Sciatic nerve (tissue), 2 donors: ENCODE measurements at regions not wholly inside any gene's neighbourhood (a gene's known extent, or its start where the extent isn't known, plus 50 kb on each side); places are given as distances from the start of the nearest gene placed in this dataset.

Experiments used
- ATAC-seq: fragments of 200-7000 bp; cut with Tn5 transposase; one replicate; pipeline ENCODE4 v1.9.1; 2020; ENCODE audit warnings: mild to moderate bottlenecking, moderate library complexity
- DNase-seq: peaks from one replicate; pipeline ENCODE4 v3.0.0-alpha.2; 2020; ENCODE audit warnings: low spot score
- intact Hi-C: fragments of 100-400 bp; cut with DNase I; formaldehyde crosslinking; loops from one replicate; pipeline ENCODE4 v1.14.2; 2022
- donor health status: DM: no; HTN: no; CAD: no.
- donor health status: DM: no; HTN: no; CAD: no.

DNA sequence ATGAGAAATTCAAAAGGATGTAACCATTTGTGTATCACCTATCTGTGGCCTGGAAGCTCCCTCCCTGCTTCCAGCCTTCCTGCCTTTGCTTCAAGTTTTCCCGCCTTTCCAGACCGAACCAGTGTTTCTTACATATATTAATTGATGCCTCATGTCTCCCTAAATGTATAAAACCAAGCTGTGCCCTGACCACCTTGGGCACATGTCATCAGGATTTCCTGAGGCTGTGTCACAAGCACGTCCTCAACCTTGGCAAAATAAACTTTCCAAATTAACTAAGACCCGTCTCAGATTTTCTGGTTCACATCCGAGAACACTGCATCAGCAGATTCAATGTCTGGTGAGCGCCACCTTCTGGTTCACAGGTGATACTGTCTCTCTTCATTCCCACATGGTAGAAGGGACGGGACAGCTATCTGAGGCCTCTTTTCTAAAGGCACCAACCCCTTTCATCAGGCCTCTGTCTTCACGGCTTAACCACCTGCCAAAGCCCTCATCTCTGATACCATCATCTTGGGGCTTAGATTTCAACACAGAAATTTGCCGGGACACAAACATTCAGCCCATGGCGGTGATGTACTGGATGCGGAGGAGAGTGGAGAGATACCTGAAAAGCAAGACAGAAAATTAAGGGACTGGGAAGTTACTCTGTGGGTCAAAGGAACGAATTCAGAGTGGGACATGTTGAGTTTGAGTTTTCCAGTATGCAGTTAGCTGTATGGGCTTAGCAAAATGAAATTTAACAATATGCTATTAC, 58.7 kb upstream of the PABPC3 start:
- no peak for DNase-seq
- intact Hi-C loops, result no loop called here
- ATAC-seq, result peak; percentile 65

DNA sequence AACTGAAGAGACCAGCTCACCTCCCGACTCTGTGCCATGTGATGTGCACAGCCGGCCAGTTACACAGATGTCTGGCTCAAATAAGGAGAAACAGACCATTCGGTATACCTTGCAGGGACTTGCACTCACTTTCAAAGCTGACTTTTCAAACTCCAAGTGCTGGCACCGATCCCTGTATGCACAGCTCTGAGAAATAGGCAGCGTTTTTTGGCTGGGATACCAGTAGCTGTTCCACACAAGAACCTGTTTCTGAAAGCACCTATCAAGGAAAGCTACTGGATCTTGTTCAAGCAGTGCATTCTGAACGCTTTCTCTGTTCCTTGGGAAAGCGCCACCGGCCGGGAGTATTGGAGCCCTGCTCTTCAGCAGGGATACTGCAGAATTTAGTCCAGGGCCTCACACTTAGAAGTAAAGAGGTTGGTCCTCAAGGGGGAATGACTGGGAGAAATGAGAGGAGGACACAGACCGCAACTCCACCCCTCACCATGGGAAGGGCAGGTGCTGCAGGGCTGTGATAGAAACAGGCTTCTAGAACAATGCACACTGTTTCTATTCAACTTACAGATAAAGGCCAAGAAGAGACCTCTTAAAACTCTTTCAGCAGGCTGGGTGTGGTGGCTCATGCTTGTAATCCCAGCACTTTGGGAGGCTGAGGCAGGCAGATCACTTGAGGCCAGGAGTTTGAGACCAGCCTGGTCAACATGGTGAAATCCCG, 53.6 kb upstream of the PABPC3 start:
- intact Hi-C loops, result no loop called here
- no peak for ATAC-seq
- no peak for DNase-seq

DNA sequence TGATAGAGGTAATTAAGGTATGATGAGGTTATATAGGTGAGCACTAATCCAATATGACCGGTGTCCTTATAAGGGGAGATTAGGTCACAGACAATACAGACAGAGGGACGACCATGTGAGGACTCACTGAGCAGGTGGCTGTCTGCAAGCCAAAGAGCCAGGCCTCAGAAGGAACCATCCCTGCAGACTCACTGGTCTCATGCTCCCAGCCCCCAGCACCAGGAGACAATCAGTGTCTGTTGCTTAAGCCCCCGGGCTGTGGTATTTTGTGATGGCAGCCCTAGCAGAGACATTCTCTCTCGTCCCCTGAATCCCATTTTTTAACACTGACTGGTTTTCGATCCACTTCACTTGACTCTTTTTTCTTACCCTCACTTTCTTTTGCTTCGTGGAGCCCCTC, 51.9 kb upstream of the PABPC3 start:
- intact Hi-C loops, result no loop called here
- ATAC-seq (no peak), DNase-seq (no peak)
